ENCODE measurements at regions not wholly inside any gene's neighbourhood (a gene's known extent, or its start where the extent isn't known, plus 50 kb on each side); places are given as distances from the start of the nearest gene placed in this dataset.
"Not testable (repeated sequence)": the region's sequence is repeated elsewhere in the genome, so short reads cannot be mapped to it uniquely, and the experiment has no call there.

DNA sequence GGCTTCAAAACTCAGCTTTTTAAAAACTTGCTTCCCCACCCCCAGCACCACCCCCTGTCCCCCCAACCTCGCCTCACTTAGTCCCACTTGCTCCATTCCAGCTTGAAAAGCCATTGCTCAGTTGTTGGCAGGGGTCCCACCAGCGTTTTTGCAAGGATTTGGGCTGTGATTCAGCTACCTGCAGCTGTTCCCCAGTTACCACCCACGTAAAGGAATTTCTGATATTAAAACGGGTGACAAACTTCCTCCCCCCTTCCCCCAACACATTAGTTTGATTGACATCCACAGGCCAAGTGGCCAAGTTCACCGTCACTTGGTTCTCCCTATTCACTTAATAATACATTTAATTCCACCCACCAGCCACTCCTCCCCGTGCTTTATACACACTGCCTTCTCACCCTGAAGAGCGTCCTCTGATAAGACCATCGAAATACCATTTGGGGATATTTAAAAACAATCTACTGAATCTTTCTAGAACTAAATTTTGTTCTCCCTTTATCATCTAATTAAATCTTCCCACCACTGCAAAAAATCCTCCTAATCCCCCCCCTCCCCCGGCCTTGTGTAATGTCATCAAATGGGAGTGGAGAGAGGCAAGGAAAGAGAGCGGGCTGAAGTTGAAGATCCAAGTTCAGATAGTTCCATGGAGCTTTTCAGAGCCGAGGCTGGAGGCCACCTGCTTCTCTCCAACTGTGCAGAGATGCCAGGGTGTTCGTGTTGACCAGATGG, 55.1 kb downstream of the SOX9 start:
- no peak for DNase-seq (ENCODE audit: low read depth)

DNA sequence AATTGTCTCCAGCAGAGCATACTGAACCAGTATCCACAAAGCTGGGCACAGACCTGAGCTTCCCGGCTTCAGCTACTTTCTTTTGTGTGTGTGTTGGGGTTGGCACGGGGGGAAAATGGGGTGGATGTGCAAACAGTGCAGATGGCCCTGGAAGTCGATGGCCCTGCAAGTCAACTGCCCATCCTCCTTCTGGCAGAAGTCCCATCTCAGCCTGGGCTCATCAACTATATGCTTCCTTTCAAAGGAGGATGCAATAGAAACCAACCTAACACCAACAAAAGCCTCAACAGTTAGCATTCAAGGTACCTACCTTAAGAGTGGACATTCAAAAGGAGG, 55.7 kb downstream of the SOX9 start:
- no peak for DNase-seq (ENCODE audit: low read depth)

DNA sequence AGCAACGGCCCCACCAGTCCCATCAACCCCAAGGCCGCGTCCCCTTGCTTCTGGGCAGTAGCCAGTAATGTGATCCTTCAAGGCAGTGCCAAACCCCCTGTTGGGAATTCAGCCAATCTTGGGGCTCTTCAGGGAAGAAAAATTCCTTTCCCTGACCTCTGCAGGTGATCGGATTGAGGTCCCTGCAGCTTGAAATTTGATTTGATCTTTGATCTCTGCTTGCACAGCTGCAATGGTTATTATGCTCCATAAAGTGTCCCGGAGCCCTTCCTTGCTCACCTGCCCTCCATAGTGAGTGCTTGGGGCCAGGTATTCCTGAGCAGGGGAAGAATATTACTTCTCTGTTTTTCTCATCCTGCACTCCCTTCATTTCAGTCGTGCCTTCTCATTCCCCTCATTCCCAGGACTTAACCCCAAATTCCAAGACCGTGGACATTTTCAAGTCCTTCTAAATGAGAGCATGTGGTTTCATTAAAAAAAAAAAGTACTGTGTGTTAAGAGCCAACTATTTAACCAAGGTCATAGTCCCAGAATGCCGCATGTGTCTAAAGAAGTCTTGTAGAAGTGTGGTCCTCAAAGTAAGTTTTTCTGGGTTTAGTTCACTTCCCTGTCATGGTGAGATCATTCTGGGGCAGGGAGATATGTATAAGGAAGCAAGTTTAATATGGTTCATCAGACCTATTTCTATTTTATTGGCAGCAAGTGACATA, 56.3 kb downstream of the SOX9 start:
- no peak for DNase-seq (ENCODE audit: low read depth)

GRCh38 chr17:72177738-72178137, 56.9 kb downstream of the SOX9 start:
- DNase-seq (ENCODE audit: low read depth): no peak

- DNase-seq (ENCODE audit: low read depth): no peak
Observed at GRCh38 chr17:72182371-72182873, 61.6 kb downstream of the SOX9 start.

DNA sequence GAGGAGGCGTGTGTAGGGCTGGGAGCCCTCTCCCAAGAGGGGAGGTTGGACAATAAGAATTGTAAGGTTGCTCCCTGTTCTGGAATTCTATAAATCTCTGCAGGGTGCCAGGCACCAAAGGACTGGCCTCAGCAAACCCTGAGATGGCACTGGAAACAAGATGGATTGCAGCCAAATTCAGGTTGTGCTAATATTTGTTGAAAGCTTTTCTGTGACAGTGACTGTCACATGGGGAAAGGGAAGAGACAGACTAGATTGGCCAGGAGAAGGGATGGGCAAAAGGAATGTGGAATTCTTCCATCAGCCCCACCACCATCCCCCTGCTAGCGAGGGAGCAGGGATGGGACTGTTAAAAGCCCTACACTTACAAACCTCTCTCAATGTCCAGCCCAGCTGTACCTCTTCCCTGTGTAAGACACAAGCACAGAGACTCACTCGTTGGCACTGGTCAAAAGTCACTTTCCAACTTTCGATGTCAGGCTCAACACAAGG, 62.4 kb downstream of the SOX9 start:
- DNase-seq (ENCODE audit: low read depth): no peak

DNA sequence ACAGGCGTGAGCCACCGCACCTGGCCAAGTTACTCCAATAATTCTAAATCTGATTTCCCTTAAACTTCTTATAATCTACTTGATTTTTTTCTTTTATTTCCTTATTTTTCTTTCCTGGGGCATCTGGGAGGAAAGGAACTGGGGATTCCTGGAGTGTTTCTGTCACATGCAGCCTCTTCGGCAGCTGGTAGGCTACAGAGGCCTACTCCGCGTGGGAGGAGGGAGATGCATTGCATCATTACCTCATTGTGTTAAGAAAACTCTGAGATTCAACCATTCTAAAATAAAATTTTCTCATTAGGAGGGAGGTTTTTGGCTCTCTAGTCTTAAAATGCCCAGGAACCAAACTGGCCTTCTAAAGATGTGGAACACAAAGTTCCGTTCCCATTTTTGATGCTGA, 64.0 kb downstream of the SOX9 start:
- no peak for DNase-seq (ENCODE audit: low read depth)

GRCh38 chr17:72185564-72185963, 64.7 kb downstream of the SOX9 start:
- no peak for DNase-seq (ENCODE audit: low read depth)

- DNase-seq (ENCODE audit: low read depth): no peak
Observed at GRCh38 chr17:72187556-72187955, 66.7 kb downstream of the SOX9 start.

GRCh38 chr17:72188801-72189200, 68.0 kb downstream of the SOX9 start:
- no peak for DNase-seq (ENCODE audit: low read depth)

- no peak for DNase-seq (ENCODE audit: low read depth)
Observed at GRCh38 chr17:72189768-72190593, 69.2 kb downstream of the SOX9 start.

DNA sequence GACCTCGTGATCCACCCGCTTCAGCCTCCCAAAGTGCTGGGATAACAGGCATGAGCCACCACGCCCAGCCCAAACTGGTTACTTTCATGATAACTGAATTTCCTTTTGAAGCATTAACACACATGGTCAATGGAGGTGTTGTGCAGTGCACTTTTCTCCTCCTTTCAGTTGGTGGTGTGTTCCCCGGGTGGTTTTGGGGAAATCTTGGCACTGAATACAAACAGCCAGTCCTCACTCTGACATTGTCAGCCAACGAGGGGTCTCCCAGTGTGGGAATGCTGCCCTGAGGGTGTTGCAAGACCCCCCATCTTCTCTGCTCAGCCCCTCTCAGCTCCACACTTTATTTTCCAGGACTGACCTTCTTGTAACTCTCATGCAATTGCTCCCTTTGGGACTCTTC, 70.5 kb downstream of the SOX9 start:
- no peak for DNase-seq (ENCODE audit: low read depth)

- no peak for DNase-seq (ENCODE audit: low read depth)
Observed at GRCh38 chr17:72191921-72192799, 71.3 kb downstream of the SOX9 start.

- no peak for DNase-seq (ENCODE audit: low read depth)
Observed at GRCh38 chr17:72192800-72193192, 72.0 kb downstream of the SOX9 start.

- no peak for DNase-seq (ENCODE audit: low read depth)
Observed at GRCh38 chr17:72193391-72194106, 72.7 kb downstream of the SOX9 start.

GRCh38 chr17:72194107-72194440, 73.3 kb downstream of the SOX9 start:
- not testable (repeated sequence) for DNase-seq (ENCODE audit: low read depth)

GRCh38 chr17:72199256-72199655, 78.4 kb downstream of the SOX9 start:
- DNase-seq (ENCODE audit: low read depth): no peak

- no peak for DNase-seq (ENCODE audit: low read depth)
Observed at GRCh38 chr17:72204742-72205141, 83.9 kb downstream of the SOX9 start.

DNA sequence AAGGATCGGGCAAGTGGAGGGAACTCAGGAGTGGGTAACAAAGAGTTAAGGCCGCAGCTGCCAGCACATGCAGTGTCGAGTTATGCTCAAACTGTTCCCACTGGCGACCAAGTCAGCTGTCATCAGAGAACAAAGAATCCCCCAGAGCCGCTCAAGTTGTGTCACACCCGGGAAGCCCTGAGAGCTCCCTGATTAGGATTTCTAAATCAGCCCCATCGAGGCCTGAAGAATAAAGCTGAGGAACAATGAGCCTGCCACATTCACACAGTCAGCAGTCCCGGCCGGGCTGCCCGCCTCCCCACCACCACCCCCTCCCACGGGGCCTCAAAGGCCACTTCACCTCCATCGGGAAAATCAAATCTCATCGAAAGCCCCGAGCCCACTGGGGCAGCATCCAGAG, 84.5 kb downstream of the SOX9 start:
- DNase-seq (ENCODE audit: low read depth): no peak

- DNase-seq (ENCODE audit: low read depth): no peak
Observed at GRCh38 chr17:72205822-72206221, 85.0 kb downstream of the SOX9 start.

- no peak for DNase-seq (ENCODE audit: low read depth)
Observed at GRCh38 chr17:72206376-72206775, 85.6 kb downstream of the SOX9 start.
